BE2C (cell line): ENCODE measurements at regions not wholly inside any gene's neighbourhood (a gene's known extent, or its start where the extent isn't known, plus 50 kb on each side); places are given as distances from the start of the nearest gene placed in this dataset.

Experiments used
- DNase-seq: peaks from one replicate; pipeline ENCODE4 v3.0.0-alpha.2; 2020
- H3K27me3 ChIP-seq: fragments of 250-450 bp; sonication (Bioruptor Pico); 2 replicates; pipeline ENCODE4 v1.5.1; 2020; ENCODE audit warnings: mild to moderate bottlenecking
- H3K36me3 ChIP-seq: fragments of 250-450 bp; sonication (Bioruptor Pico); 2 replicates; pipeline ENCODE4 v1.5.1; 2020; ENCODE audit warnings: mild to moderate bottlenecking
- H3K4me1 ChIP-seq: fragments of 250-450 bp; sonication (Bioruptor Pico); 2 replicates; pipeline ENCODE4 v1.5.1; 2020
- H3K4me3 ChIP-seq: 2 replicates; pipeline ENCODE4 v1.5.1; 2011; ENCODE audit warnings: low read depth, low read length
- H3K9me3 ChIP-seq: fragments of 250-450 bp; sonication (Bioruptor Pico); 2 replicates; pipeline ENCODE4 v1.5.1; 2020
- TF ChIP-seq, protein P1 (sequence below): IDR thresholded peaks from 2 replicates; pipeline ENCODE4 v1.5.1; 2012; ENCODE audit warnings: mild to moderate bottlenecking, low read depth, low read length

DNA sequence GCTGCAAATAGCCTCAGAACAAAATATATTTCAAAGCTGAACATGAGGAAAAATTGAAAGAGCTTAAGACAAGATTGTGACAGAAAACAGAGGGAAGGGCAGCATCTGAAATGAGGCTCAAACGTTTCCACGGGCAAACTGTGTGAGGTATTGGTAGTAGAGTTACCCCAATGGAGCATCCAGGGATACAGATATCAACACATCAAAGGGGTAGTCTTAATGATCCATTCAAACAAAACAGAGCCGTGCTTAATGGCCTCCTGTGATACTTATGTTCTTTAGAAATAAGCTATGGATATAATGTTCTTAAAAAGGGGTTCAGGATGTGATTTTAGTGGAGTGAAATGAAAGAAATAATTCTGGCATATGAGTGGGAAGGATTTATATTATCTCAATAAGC lies 430.3 kb upstream of the PDZRN3 start:
- no peak for DNase-seq
- Histone ChIP-seq H3K27me3 (no peaks in the 10 kb centered on the region), H3K9me3 (no peaks in the 10 kb centered on the region), H3K4me1 (no peaks in the 10 kb centered on the region), H3K4me3 (no peak overlapping the region), H3K36me3 (no peaks in the 10 kb centered on the region)
- TF ChIP-seq, protein P1, sequence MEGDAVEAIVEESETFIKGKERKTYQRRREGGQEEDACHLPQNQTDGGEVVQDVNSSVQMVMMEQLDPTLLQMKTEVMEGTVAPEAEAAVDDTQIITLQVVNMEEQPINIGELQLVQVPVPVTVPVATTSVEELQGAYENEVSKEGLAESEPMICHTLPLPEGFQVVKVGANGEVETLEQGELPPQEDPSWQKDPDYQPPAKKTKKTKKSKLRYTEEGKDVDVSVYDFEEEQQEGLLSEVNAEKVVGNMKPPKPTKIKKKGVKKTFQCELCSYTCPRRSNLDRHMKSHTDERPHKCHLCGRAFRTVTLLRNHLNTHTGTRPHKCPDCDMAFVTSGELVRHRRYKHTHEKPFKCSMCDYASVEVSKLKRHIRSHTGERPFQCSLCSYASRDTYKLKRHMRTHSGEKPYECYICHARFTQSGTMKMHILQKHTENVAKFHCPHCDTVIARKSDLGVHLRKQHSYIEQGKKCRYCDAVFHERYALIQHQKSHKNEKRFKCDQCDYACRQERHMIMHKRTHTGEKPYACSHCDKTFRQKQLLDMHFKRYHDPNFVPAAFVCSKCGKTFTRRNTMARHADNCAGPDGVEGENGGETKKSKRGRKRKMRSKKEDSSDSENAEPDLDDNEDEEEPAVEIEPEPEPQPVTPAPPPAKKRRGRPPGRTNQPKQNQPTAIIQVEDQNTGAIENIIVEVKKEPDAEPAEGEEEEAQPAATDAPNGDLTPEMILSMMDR: no peak

DNA sequence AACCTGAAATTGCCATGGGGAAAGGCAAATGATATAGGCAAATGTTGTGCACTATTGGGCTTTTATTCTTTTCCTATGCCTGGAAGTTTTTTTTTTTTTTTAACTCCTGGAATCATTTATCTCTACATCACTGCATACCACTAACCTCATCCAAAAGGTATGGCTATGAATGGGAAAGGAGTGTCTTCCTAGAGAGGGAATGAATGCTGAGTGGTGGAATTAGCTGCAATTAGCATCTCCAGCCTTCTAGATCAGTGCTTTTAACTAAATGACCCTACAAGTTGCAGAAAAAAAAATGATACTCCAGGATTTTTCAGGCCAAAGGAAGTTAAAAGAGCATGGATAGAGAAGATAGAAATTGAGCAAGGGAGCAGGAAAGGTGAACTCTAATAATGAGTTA lies 429.8 kb upstream of the PDZRN3 start:
- Histone ChIP-seq H3K36me3 (no peaks in the 10 kb centered on the region), H3K4me3 (no peak overlapping the region), H3K27me3 (no peaks in the 10 kb centered on the region), H3K9me3 (no peaks in the 10 kb centered on the region), H3K4me1 (no peaks in the 10 kb centered on the region)
- DNase-seq: no peak
- TF ChIP-seq, protein P1: no peak

GRCh38 chr3:74053970-74054516 lies 429.3 kb upstream of the PDZRN3 start:
- Histone ChIP-seq H3K9me3 (no peaks in the 10 kb centered on the region), H3K36me3 (no peaks in the 10 kb centered on the region), H3K4me1 (no peaks in the 10 kb centered on the region), H3K4me3 (no peak overlapping the region), H3K27me3 (no peaks in the 10 kb centered on the region)
- DNase-seq: no peak
- TF ChIP-seq, protein P1: no peak

DNA sequence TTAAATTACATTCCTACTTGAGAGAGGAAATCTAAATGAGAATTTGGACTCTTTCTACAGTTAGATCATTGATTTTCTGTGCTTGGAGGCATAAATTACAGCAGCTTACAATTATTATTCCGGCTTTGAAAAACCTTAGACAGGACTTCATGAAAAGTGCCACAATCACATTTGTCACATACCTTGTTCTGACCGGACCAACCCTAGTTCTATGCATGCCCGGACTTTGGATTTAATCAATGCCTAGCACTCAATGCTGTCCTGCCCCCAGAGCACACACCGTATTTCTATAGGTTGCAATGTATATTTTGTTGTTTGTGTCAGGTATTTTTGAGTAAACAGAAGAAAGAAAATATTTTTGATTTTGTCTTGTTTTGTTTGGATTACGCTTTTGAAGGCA lies 424.7 kb upstream of the PDZRN3 start:
- H3K27me3 ChIP-seq: no peaks in the 10 kb centered on the region
- no peaks in the 10 kb centered on the region for H3K36me3 ChIP-seq
- TF ChIP-seq, protein P1: no peak
- H3K4me3 ChIP-seq: no peak overlapping the region
- no peak for DNase-seq
- no peaks in the 10 kb centered on the region for H3K4me1 ChIP-seq
- H3K9me3 ChIP-seq: no peaks in the 10 kb centered on the region

- TF ChIP-seq, protein P1: no peak
- Histone ChIP-seq H3K4me1 (no peaks in the 10 kb centered on the region), H3K9me3 (no peaks in the 10 kb centered on the region), H3K27me3 (no peaks in the 10 kb centered on the region), H3K36me3 (no peaks in the 10 kb centered on the region), H3K4me3 (no peak overlapping the region)
- no peak for DNase-seq
Measured at GRCh38 chr3:74048699-74049098, 424.0 kb upstream of the PDZRN3 start.

DNA sequence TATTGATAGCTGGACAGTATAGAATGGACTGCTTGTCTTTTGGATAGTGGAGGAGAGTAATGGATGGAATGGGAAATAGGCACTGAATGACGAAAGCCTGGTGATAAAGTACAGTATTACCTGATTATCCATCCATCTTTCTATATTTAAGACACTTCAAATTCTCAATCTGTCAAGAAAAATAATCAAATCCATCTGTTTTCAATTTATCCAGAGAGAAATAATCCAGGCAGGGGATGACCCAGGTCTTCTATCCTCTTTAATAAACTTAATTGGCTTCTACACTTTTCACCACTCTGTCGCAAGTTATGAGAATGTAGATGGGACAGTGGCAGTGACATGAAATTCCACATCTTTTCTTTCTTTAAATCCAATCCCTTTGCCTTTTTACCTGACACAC lies 420.3 kb upstream of the PDZRN3 start:
- no peaks in the 10 kb centered on the region for H3K27me3 ChIP-seq
- TF ChIP-seq, protein P1: no peak
- H3K4me3 ChIP-seq: no peak overlapping the region
- DNase-seq: no peak
- H3K36me3 ChIP-seq: no peaks in the 10 kb centered on the region
- H3K4me1 ChIP-seq: no peaks in the 10 kb centered on the region
- H3K9me3 ChIP-seq: no peaks in the 10 kb centered on the region
